HG03064 (cell line): ENCODE measurements at regions not wholly inside any gene's neighbourhood (a gene's known extent, or its start where the extent isn't known, plus 50 kb on each side); places are given as distances from the start of the nearest gene placed in this dataset.

Experiments
- ATAC-seq: cut with Tn5 transposase; IDR thresholded peaks from one replicate; pipeline ENCODE4 v1.9.1; 2021; ENCODE audit warnings: low read depth; ENCODE audit not compliant: unreplicated experiment

DNA sequence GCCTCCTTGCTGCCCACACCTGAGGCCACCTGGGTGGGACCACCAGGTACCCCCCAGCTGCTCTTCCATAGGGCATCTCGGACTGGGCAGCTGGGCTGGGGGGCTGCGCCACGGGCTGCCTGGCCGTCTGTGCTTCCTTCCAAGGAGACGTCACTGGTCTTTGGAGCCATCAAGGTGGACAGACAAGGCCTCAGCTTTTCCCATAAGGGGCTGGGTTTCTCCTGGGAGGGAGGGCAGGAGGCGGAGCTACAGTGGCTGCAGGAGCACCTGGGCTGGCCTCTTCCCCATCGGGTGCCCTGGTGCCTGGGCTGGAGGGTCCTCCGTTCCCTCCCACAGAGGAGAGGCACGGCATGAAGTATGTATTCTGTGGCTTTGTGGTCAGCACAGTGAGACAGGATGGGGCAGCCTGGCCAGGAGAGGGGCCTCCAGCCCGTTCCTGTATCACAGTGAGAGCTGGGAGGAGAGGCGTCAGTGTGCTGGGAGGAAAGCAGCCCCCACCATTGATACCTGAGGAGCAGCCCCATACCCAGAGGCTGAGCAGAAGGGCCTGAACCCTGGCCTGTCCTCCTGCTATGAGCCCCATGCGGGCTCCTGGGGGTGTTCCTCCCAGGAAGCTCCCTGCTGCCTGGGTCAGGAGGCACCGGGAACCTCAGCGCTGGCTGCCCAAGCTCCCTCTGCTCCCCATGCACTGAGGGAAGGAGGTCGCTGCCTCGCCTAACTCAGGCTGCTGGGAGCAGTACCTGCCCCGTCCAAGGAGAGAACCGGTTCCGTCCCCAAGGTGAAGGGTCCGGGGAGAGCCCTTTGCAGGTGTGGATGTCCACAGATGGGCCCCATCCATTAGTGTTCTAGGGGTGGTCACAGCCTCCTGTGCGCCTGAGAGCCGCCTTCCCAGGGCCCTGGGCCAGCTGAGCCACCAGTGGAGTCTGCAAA, 1075.0 kb downstream of the BRD1 start:
- no peak for ATAC-seq

GRCh38 chr22:48751539-48752437, 1075.9 kb downstream of the BRD1 start:
- ATAC-seq, result no peak

GRCh38 chr22:48750826-48751440, 1076.7 kb downstream of the BRD1 start:
- no peak for ATAC-seq

DNA sequence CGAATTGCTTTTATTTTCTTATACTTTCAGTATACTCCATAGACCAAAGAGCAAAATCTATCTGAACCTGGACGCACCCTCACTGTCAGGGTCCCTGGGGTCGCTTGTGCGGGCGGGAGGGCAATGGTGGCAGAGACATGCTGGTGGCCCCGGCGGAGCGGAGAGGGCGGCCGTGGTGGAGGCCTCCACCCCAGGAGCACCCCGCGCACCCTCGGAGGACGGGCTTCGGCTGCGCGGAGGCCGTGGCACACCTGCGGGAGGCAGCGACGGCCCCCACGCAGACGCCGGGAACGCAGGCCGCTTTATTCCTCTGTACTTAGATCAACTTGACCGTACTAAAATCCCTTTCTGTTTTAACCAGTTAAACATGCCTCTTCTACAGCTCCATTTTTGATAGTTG, 1077.4 kb downstream of the BRD1 start:
- ATAC-seq, result no peak

GRCh38 chr22:48749555-48750227, 1078.0 kb downstream of the BRD1 start:
- no peak for ATAC-seq

DNA sequence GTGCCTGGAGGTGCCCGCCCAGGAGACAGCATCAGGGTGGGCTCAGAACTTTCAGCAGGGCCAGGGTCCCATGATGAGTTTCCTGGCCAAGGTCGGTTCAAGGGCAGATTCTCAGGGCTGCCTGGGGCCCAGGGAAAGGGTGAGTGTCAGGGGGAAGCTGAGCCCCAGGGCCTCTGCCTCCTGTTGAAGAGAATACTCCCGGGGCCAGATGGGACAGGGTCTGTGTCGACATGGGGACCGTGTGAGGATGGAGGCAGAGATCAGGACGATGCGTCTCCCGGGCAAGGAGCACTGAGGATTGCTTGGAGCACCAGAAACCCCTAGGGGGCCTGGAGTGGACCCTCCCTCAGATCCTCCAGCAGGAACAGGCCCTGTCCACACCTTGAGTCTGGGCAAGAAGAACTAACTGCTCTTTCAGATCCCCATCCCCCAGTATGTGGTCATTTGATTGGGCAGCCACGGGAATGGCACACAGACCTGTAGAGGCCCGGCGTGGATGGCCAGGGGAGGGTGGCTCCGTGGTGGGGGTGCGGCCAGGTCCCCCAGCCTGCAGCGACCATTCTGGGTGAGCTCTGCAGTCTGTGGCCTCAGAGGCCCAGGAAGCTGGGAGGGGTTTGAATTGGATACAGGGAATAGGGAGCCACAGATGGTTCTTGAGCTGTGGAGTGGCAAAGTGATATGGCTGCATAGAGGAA, 1078.7 kb downstream of the BRD1 start:
- ATAC-seq, result no peak

DNA sequence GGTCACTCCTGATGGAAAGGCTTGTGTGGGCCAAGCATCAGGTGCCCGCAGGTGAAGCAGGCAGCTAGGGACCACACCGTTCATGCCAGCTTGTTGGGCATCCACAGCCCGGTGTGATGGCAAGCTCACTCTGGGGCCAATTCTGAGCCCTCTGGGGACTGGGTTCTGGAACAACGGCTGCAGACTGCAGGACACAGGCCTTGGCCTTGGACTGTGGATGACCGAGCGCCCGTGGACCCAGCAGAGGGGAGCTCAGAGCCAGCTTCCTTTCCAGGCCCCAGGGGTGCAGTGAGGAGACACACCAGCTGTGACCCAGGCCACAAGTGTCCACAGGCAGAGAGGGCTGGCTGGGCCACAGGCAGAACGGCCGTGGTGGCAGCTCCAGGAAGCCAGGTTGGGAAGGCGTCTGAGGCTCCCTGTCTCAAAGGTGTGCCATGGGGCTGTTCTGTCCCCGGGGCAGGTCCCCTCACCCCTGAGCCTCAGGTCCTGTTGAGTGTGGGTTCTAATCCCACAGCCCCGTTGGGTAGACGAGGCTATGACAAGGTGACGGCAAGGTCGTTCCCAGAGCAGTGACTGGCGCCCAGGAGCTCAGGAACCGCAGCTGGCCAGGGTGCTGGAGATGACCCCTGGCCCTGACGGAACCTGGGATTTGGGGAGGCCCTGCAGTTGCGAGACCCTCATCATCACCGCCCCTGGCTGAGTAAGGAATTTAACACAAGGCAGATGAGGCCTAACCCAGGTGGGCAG, 1079.4 kb downstream of the BRD1 start:
- ATAC-seq, result no peak

GRCh38 chr22:48746789-48747425, 1080.8 kb downstream of the BRD1 start:
- no peak for ATAC-seq

DNA sequence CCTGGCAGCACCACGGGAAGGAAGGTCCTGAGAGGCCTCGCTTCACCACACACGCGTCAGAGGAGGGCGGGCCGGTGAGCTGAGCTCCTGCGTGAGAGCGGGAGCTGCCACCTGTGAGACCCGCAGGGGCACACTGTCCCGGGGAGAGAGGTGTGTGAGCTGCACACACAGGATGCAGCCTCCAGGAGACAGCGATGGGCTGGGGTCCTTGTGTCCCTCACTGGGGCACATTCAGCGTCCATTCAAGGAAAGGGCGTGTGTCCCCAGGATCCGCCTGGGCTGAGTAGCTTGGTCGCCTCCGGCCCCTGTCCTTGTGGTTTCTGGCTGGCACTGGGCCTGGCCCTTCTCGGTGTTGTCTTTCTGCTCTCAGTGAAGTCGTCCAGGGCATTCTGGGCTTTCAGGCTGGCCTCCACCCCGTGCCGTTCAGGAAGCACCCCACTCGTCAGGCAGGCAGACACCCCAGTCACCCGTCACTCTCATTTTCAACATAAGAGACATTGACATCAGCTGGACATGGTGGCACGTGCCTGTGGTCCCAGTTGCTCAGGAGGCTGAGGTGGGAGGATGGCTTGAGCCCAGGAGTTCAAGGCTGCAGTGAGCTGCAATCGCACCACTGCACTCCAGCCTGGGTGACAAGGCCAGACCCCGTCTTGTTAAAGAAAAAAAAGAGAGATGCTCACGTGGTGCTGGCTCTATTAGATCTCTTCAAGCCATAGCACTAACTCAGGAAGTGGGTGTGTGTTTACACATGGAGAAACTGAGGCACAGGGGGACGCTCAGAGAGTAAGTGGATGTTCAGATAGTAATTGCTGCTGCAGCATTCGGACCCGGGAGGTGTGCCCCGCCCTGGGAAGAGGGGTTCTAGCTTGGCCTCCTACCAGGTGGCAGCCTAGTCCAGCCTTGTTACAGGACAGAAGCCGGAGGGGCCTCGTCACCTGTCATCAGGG, 1081.6 kb downstream of the BRD1 start:
- no peak for ATAC-seq

DNA sequence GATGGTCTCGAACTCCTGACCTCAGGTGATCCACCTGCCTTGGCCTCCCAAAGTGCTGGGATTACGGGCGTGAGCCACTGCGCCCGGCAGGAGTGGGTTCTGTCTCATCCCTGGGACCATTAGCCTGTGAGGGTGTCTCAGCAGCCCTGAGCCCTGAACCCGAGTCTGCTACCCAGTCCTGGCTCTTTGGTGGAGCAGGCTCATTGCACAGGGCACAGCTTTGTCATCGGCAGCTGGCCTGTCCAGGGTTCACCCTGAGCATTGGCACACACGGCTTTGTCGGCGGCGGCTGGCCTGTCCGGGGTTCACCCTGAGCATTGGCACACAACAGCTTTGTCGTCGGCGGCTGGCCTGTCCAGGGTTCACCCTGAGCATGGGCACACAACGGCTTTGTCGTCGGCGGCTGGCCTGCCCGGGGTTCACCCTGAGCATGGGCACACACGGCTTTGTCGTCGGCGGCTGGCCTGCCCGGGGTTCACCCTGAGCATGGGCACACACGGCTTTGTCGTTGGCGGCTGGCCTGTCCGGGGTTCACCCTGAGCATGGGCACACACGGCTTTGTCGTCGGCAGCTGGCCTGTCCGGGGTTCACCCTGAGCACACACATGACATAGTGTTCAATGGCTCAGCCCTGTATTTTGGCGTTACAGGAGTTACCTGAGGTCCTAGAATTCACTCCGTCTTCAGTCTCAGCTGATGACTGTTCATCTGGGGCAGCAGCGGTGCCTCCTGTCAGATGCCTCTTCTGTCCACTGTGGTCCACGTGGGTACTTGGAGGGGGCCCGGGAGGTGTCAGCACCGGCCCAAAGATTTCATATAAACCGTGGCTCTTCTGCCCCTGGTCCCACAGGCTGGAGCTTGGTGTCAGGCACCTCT, 1082.5 kb downstream of the BRD1 start:
- ATAC-seq, result no peak

DNA sequence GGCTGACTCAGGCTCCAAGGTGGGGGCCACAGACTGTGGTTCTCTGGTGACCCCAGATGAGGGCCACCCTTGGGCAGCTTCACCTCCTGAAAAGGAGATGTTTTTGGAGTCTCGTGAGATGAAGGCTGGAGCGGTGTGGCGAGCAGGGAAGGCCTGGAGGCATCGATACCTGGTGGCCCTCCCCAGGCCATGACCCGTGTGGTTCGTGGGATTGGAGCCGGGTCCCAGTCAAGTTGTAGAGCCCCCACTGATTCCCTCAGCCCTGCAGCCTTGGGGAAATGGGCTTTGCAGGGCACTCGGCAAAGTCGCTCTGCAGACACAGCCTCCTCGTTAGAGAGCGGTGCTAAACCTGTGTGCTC, 1083.4 kb downstream of the BRD1 start:
- ATAC-seq, result no peak

- ATAC-seq, result no peak
These were observed 1083.9 kb downstream of the BRD1 start for GRCh38 chr22:48743601-48744282.

DNA sequence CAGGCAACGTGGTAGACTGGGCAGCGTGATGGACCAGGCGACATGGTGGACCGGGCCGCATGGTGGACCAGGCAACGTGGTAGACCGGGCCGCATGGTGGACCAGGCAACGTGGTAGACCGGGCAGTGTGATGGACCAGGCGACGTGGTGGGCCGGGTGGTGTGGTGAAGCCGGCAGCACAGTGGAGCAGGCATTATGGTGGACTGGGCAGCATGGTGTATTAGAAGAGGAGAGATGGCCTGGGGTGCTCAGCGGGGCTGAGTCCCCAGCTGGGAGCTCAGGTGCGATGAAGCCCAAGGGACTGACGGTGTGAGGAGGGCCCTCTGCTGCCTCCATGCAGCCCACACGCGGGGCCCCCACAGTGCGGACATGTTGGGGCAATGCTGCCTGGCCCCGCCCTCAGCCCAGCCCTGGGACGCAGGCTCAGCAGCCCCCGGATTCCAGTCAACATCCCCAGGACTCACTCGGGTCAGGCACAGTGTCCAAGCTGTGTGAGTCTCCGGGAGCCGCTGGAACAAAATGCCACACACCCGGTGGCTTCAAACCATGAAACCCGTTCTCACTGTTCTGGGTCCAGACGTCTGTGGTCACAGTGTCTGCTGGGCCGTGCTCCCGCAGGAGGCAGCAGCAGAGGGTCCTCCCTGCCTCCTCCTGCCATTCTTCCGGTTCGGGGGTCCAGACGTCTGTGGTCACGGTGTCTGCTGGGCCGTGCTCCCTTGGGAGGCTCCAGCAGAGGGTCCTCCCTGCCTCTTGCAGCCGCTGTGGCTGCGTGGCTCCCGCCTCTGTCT, 1084.9 kb downstream of the BRD1 start:
- no peak for ATAC-seq

- ATAC-seq, result no peak
These were observed 1085.5 kb downstream of the BRD1 start for GRCh38 chr22:48742191-48742555.

DNA sequence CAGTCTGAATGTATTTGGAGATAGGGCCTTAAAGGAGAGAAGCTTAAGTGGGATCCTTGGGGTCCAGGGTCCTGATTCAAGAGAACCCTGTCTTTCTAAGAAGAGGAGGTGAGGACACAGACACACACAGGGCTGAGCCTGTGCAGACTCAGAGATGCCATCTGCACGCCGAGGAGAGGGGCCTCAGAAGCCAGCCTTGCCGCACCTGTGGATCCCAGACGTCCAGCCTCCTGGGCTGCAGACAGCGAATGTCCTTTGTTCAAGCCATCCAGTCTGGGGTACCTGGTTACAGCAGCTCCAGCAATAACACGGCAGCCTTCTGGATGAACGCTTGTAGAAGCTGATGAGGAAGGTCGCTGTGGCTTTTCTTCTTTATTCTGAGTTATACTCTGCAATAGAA, 1086.1 kb downstream of the BRD1 start:
- no peak for ATAC-seq
